Activated naive CD8-positive, alpha-beta T cell treated with anti-CD3 and anti-CD28 coated beads, Interleukin-2, amount 10 ng/mL, durations not matched to agents 7 days and 5 days (primary cell): ENCODE measurements at regions not wholly inside any gene's neighbourhood (a gene's known extent, or its start where the extent isn't known, plus 50 kb on each side); places are given as distances from the start of the nearest gene placed in this dataset.
"Not testable (repeated sequence)": the region's sequence is repeated elsewhere in the genome, so short reads cannot be mapped to it uniquely, and the experiment has no call there.

ENCODE experiments used
- ATAC-seq: fragments of 150-1000 bp; cut with Tn5 transposase; one replicate; pipeline ENCODE4 v1.10.0; 2021; ENCODE audit warnings: low read depth, moderate library complexity
- POLR2A ChIA-PET: fragments of 350-600 bp; sonication (Branson Sonifier 250); formaldehyde crosslinking; loops from one replicate; lab custom pipeline; 2021; ENCODE audit warnings: antibody characterized with exemption; lab: Charles Lee
- DNase-seq: peaks from one replicate; pipeline ENCODE4 v3.0.0; 2021
- H3K27ac Mint-ChIP-seq: one replicate; pipeline ENCODE4 v1.8.0; 2022; ENCODE audit warnings: mild to moderate bottlenecking, mixed read lengths
- H3K27me3 Mint-ChIP-seq: one replicate; pipeline ENCODE4 v1.8.0; 2022; ENCODE audit warnings: mild to moderate bottlenecking, moderate library complexity, mixed read lengths
- H3K36me3 Mint-ChIP-seq: one replicate; pipeline ENCODE4 v1.8.0; 2021; ENCODE audit warnings: mild to moderate bottlenecking, mixed read lengths
- H3K4me1 Mint-ChIP-seq: one replicate; pipeline ENCODE4 v1.8.0; 2021; ENCODE audit warnings: mixed read lengths
- H3K4me3 Mint-ChIP-seq: one replicate; pipeline ENCODE4 v1.8.0; 2022; ENCODE audit warnings: mild to moderate bottlenecking, moderate library complexity, mixed read lengths
- H3K9me3 Mint-ChIP-seq: one replicate; pipeline ENCODE4 v1.8.0; 2021; ENCODE audit warnings: mixed read lengths

DNA sequence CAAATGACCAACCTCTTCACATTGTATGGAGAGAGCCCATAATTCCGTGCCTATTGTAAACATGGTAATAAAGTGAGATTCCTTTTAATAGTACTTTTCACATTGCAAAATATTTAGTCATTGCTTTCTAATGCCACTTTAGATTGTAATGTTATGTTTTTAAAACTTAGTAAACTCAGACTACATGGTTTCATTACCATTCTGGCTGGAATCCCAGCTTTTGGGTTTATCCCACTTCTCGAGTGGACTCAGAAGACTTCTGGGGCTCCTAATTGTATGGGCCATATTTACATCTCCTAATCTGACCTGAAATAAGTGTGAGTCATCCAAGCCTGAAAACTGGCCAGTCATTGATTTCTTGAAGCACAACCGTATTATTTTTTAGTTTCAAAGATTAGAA is 217.6 kb downstream of the CAAP1 start:
- no peaks in the 10 kb centered on the region for H3K27me3 Mint-ChIP-seq
- H3K9me3 Mint-ChIP-seq = no peaks in the 10 kb centered on the region
- H3K36me3 Mint-ChIP-seq = no peaks in the 10 kb centered on the region
- H3K4me1 Mint-ChIP-seq = no peaks in the 10 kb centered on the region
- DNase-seq (no peak), ATAC-seq (no peak)
- no peak overlapping the region for H3K27ac Mint-ChIP-seq
- no peak overlapping the region for H3K4me3 Mint-ChIP-seq
- POLR2A ChIA-PET = no interaction called here

DNA sequence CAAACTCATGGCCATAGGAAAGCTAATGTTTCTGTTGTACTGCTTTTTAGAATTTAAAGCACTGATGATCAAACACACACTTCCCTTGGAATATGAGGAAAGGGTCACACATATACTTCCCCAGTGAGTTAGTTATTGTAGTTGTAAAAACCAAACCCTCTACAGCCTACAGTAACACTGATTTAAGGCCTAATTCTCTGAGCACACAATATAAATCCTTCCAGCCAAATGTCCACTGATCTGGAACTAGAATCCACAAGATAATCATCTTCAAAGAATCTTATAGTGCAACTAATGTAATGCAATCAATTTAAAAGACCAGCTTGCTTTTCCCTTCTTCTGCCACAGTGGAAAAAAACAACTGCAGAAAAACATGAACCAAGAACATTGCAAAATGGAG is 219.3 kb downstream of the CAAP1 start:
- DNase-seq (no peak), ATAC-seq (no peak)
- Mint-ChIP-seq H3K27ac (no peak overlapping the region), H3K36me3 (no peaks in the 10 kb centered on the region), H3K4me3 (no peak overlapping the region), H3K4me1 (no peaks in the 10 kb centered on the region), H3K27me3 (no peaks in the 10 kb centered on the region), H3K9me3 (no peaks in the 10 kb centered on the region)
- POLR2A ChIA-PET = no interaction called here

DNA sequence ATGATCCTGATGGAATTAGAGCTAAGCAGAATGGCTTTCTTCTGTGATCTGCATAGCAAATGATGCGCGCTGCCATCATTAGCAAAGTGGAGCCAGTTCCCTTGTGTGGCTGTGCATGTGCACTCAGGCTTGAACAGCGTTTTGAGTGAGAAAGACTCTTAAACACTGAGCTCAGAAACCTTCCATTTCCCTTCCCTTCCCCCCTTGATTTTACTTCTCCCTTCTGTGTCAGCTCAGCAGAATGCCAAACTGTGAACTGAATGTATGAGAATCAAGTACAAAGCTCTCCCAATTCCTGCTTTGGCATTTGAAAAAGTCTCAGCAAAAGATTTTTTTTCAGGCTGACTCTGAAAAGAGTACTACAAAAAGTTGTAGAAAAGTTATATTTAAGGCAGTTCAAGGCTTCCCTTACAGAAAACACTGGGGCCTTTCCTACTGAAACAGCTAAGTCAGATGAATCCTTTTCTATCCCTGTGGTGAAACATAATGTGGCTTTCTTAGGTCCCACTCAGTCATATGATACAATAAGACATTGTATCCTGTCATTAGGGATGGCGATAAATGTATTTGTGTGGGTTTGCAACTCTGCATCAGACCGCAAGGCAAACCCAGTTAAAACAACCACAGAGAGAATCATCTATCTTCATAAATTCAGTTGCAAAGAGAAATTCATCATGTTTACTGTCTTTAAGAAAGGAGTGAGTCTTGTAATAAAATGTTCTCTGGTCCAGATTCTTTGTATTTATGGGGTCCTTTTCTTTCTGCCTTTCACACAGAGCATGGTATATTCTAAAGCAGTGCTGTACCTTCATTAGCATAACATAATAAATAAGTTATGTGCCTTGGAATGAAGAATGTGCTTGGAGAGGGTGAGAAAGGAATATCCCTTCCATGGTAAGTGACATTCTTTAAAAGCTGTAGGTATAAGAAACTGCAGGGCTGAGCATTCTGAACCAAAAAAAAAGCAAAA is 222.6 kb downstream of the CAAP1 start:
- no peaks in the 10 kb centered on the region for H3K9me3 Mint-ChIP-seq
- no peak overlapping the region for H3K27ac Mint-ChIP-seq
- H3K4me3 Mint-ChIP-seq = no peak overlapping the region
- no peaks in the 10 kb centered on the region for H3K4me1 Mint-ChIP-seq
- no peak for DNase-seq
- ATAC-seq = no peak
- H3K36me3 Mint-ChIP-seq = no peaks in the 10 kb centered on the region
- no peaks in the 10 kb centered on the region for H3K27me3 Mint-ChIP-seq
- POLR2A ChIA-PET = no interaction called here

DNA sequence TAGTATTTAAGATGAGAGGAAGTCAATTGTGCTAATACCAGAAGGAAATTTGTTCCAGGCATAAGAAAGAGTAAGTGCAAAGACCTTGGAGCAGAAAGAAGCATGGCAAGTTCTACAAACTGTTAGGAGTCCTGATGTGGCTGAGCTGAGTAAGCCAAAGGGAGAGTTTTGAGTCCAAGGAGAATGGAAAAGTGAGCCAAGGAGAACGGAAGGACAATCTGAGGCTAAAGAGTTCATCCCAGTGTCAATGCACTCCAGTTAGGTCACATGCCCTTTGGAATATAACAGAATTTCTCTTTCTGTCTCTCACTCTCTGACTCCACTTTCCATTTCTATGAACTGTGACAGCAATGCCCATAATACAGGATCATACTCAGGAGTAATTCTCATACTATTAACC is 224.7 kb downstream of the CAAP1 start:
- no peak overlapping the region for H3K27ac Mint-ChIP-seq

DNA sequence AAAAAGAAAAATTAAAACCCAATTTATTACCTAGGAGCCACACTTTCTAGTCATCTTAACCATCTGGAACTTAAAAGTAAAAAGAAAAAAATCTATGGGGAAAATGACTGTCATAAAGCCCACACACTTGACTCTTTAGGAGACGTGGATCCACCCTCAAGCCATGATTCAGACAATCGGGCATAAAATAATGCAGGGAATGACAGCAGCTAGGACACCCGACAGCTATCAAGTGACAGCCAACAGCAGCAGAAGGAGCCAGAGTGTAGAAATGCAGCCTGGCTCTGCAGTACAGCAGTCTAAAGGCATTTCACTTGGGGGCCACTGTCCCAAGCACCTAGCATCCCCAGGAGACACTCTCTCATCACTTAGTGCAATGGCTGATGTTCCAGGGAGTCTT is 226.9 kb downstream of the CAAP1 start:
- H3K27me3 Mint-ChIP-seq = no peaks in the 10 kb centered on the region
- no peaks in the 10 kb centered on the region for H3K4me1 Mint-ChIP-seq
- H3K4me3 Mint-ChIP-seq = no peak overlapping the region
- DNase-seq (no peak), ATAC-seq (no peak)
- H3K9me3 Mint-ChIP-seq = peaks cover 2% of the 10 kb centered on the region
- no peaks in the 10 kb centered on the region for H3K36me3 Mint-ChIP-seq
- no peak overlapping the region for H3K27ac Mint-ChIP-seq
- POLR2A ChIA-PET = no interaction called here

More for the DNA sequence above, 224.7 kb downstream of the CAAP1 start:
- Mint-ChIP-seq H3K27me3 (no peaks in the 10 kb centered on the region), H3K9me3 (no peaks in the 10 kb centered on the region), H3K4me3 (no peak overlapping the region), H3K4me1 (no peaks in the 10 kb centered on the region), H3K36me3 (no peaks in the 10 kb centered on the region)
- ATAC-seq (no peak), DNase-seq (no peak)
- POLR2A ChIA-PET = no interaction called here

DNA sequence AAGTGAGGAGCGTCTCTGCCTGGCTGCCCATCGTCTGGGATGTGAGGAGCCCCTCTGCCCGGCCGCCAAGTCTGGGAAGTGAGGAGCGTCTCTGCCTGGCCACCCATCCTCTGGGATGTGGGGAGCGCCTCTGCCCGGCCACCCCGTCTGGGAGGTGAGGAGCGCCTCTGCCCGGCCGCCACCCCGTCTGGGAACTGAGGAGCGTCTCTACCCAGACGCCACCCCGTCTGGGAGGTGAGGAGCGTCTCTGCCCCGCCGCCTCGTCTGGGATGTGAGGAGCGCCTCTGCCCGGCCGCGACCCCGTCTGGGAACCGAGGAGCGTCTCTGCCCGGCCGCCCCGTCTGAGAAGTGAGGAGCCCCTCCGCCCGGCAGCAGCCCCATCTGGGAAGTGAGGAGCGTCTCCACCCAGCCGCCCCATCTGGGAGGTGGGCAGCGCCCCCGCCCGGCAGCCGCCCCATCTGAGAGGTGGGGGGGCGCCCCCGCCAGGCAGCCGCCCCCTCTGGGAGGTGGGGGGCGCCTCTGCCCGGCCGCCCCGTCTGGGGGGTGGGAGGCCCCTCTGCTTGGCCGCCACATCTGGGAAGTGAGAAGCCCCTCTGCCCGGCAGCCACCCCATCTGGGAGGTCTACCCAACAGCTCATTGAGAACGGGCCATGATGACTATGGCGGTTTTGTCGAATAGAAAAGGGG is 228.4 kb downstream of the CAAP1 start:
- ATAC-seq, H3K9me3 Mint-ChIP-seq, H3K4me3 Mint-ChIP-seq, DNase-seq, H3K4me1 Mint-ChIP-seq, H3K27me3 Mint-ChIP-seq, POLR2A ChIA-PET, H3K36me3 Mint-ChIP-seq, H3K27ac Mint-ChIP-seq: not testable (repeated sequence)

DNA sequence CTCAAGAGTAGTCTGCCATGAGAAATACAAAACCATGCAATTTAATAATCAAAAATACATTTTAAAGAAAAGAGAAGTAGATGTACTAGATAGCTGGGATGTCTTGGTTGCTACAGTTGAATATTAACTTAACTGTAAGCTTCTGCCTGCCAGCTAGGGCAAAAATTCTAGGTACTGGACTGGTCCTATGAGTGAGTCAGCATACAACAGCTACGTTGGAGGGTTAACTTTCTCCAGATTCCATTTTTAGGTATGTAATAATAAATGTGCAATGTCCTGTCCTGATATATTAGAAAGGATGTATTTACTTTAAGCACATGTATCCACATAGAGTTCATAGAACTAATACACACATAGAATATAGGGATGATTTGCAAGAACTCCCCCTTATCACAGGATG is 230.1 kb downstream of the CAAP1 start:
- POLR2A ChIA-PET = no interaction called here
- Mint-ChIP-seq H3K4me3 (no peak overlapping the region), H3K27me3 (no peaks in the 10 kb centered on the region), H3K27ac (no peak overlapping the region), H3K4me1 (no peaks in the 10 kb centered on the region), H3K9me3 (peaks cover 2% of the 10 kb centered on the region), H3K36me3 (no peaks in the 10 kb centered on the region)
- DNase-seq = no peak
- no peak for ATAC-seq

DNA sequence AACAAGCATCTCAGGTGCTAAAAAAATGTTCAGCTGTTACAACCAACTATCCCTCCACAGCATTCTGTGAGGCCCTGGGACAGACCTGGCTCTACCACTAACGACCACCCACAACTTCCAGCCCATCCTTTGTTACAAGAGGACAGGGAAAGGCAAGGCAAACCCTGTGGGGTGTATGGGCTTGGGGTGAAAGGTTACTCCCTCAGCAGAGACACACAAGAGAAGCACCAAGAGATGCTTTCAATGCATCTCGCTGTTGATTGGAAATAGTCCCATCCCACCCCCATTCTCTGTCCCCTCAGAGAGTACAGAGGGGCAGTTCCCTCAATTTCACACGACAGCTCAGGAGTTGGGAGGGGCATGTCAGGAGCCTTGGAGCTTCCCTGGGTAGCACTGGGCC is 234.1 kb downstream of the CAAP1 start:
- H3K4me1 Mint-ChIP-seq = no peaks in the 10 kb centered on the region
- peaks cover 2% of the 10 kb centered on the region for H3K9me3 Mint-ChIP-seq
- no peaks in the 10 kb centered on the region for H3K27me3 Mint-ChIP-seq
- DNase-seq (no peak), ATAC-seq (no peak)
- POLR2A ChIA-PET = no interaction called here
- no peak overlapping the region for H3K4me3 Mint-ChIP-seq
- no peaks in the 10 kb centered on the region for H3K36me3 Mint-ChIP-seq
- H3K27ac Mint-ChIP-seq = no peak overlapping the region

DNA sequence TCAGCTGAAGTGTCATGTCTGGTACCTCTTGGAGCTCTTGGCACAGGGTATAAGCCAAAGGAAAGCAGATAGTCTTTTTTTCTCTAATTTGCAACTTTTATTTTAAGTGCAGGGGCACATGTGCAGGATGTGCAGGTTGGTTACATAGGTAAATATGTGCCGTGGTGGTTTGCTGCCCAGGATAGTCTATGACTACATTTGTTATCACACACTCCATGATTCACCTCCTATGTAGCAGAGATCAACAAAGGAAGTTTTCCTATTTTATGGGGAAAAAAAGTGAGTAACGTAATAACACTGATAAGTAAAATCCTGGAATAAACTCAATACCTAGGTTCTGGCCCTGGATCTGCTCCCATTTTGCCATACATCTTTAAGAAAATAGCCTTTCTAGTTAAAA is 234.6 kb downstream of the CAAP1 start:
- H3K4me1 Mint-ChIP-seq = no peaks in the 10 kb centered on the region
- no peaks in the 10 kb centered on the region for H3K36me3 Mint-ChIP-seq
- peaks cover 2% of the 10 kb centered on the region for H3K9me3 Mint-ChIP-seq
- no peak overlapping the region for H3K4me3 Mint-ChIP-seq
- no peaks in the 10 kb centered on the region for H3K27me3 Mint-ChIP-seq
- DNase-seq (no peak), ATAC-seq (no peak)
- POLR2A ChIA-PET = no interaction called here
- no peak overlapping the region for H3K27ac Mint-ChIP-seq

DNA sequence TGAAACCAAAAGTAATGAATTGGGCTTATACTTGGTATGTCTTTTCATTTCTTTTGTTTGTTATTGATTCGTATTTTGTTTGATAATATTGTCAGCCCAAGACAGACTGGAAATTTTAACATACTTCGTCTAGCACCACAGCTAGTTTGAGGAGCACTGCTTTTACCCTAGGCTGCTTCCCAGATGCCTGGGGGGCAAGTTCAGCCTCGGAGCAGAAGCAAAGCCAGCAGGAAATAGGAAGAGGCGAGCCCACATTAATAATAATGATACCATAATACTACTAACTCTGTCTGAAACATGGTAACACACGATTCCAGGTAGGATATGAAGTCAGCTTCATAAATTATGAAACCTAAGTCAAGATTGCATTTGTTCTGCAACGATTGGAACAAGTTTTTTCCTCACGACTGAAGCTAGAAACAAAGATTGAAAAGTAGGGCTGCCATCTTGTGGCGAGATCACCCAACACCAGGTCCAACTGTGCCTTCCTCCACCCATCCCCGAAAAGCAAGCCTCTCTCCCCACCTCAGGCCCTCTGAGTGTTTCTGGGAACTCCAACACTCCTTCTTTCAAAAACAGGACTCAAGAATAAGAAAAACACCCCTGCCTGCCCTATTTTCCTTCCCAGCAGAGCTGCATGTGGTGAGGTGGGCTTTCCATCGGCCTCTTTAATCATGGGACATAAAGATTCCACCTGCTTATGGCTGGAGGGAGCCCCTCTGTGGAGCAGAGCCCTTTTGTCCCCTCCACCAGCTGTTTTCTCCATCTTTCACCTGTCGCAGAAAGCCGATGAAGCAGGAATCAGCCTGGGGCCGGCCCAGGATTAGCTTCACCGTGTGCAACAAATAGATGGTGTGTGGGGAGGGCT is 236.4 kb downstream of the CAAP1 start:
- no peaks in the 10 kb centered on the region for H3K9me3 Mint-ChIP-seq
- no peak overlapping the region for H3K27ac Mint-ChIP-seq
- no peaks in the 10 kb centered on the region for H3K4me1 Mint-ChIP-seq
- H3K4me3 Mint-ChIP-seq = no peak overlapping the region
- no peaks in the 10 kb centered on the region for H3K36me3 Mint-ChIP-seq
- POLR2A ChIA-PET = no interaction called here
- no peak for ATAC-seq
- no peaks in the 10 kb centered on the region for H3K27me3 Mint-ChIP-seq
- no peak for DNase-seq

DNA sequence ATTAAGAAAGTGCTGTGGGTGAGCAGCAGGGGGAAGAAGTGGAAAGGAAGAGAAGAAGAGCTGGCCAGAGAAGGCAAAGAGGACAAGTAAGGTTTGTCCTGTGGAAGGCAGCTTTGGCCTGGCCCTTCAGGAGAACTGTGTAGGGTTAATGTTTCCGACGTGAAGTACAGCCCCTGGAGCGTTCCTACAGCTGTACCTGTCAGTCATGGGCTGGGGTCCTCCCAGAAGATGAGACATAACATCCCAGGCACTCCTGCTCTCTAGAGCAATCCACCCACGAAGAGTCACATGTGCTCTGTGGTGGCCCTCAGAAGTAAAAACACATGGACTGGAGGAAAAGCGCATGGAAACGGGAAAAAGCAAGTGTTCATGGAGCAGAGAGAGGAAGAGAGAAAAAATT is 237.4 kb downstream of the CAAP1 start:
- ATAC-seq = no peak
- POLR2A ChIA-PET = no interaction called here
- Mint-ChIP-seq H3K27me3 (no peaks in the 10 kb centered on the region), H3K4me3 (no peak overlapping the region), H3K4me1 (no peaks in the 10 kb centered on the region), H3K9me3 (no peaks in the 10 kb centered on the region), H3K36me3 (no peaks in the 10 kb centered on the region), H3K27ac (no peak overlapping the region)
- DNase-seq = no peak

DNA sequence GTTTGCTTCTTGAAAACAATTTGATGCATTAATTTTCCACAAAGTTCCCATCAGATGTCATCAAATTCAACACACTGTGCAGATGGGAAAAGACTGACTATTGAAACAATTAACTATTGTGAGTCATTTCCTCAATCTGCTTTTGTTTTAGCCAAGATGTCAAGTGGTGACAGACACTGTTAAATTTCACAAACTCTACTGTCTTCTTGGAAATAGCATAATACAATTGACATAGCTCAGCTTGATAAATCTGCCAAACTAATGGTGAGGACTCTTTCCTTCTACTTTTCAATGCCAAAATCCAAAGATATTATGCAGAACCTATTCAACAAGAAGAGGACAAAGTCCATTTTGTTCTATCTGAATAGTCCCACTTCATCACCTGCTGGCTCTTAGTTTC is 242.3 kb downstream of the CAAP1 start:
- ATAC-seq (no peak), DNase-seq (no peak)
- POLR2A ChIA-PET = no interaction called here
- no peaks in the 10 kb centered on the region for H3K4me1 Mint-ChIP-seq
- no peak overlapping the region for H3K4me3 Mint-ChIP-seq
- no peaks in the 10 kb centered on the region for H3K36me3 Mint-ChIP-seq
- no peaks in the 10 kb centered on the region for H3K27me3 Mint-ChIP-seq
- H3K27ac Mint-ChIP-seq = no peak overlapping the region
- no peaks in the 10 kb centered on the region for H3K9me3 Mint-ChIP-seq

DNA sequence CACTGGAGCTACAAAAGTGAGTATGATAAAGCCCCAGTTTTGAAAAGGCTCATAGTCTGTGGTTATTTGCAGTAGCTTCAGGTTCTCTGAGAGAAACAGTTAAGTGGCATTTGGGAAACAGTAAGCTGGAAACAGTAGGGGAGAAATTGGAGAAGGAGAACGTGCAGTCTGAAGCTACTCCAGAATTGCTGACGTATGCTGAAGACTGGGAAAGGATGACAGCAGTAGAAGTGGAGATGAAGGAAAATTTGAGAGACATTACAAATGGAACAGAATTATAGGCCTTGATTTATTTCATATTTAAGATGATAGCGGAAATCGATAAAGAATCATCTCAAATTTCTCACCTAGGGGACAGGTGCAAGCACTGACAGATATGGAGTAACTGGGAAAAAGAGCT is 248.8 kb downstream of the CAAP1 start:
- DNase-seq = no peak
- no peaks in the 10 kb centered on the region for H3K36me3 Mint-ChIP-seq
- no peak overlapping the region for H3K4me3 Mint-ChIP-seq
- no peak overlapping the region for H3K27ac Mint-ChIP-seq
- no peaks in the 10 kb centered on the region for H3K27me3 Mint-ChIP-seq
- ATAC-seq = no peak
- POLR2A ChIA-PET = no interaction called here
- no peaks in the 10 kb centered on the region for H3K4me1 Mint-ChIP-seq
- no peaks in the 10 kb centered on the region for H3K9me3 Mint-ChIP-seq
